Fibroblast of the aortic adventitia (primary cell): ENCODE measurements at regions not wholly inside any gene's neighbourhood (a gene's known extent, or its start where the extent isn't known, plus 50 kb on each side); places are given as distances from the start of the nearest gene placed in this dataset.

Source experiments
- DNase-seq: peaks from one replicate; pipeline ENCODE4 v3.0.0-alpha.2; 2010; ENCODE audit warnings: low read depth
- H3K4me3 ChIP-seq: 2 replicates; pipeline ENCODE4 v1.5.1; 2011; ENCODE audit warnings: low read depth, mild to moderate bottlenecking, control low read depth, low read length, moderate library complexity
- CTCF ChIP-seq: IDR thresholded peaks from 2 replicates; pipeline ENCODE4 v1.5.1; 2011; ENCODE audit warnings: mild to moderate bottlenecking, low read length, control low read depth, inconsistent platforms; ENCODE audit not compliant: insufficient read depth

DNA sequence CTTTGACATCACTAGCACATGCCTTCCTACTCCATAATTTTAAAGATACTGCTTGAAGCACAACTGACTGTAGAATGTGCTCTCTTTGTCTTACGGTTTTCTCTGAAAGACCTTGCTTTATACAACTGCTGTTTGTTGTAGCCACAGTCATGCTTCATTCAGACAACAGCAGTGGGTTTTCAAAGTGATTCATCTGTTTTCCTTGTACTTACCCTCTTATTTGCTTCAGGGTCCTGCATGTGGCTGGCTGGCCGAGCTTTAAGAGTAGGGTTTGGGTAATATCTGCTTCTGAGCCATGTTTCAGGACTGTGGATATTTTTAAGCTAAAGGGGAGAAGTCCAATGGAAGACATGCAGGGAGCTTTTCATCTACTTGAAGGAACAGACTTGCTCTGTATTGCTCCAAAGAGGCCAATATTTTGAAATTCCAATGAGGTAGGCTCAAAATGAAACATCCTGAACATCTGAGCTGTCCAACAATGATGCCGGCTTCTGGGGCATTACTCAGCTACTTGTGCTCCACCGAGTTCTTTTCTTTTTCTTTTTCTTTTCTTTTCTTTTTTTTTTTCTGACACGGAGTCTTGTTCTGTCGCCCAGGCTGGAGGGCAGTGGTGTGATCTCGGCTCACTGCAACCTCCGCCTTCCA, 160.2 kb upstream of the SGK1 start:
- peak; percentile 68 for DNase-seq
- TF ChIP-seq CTCF, result no peak
- H3K4me3 ChIP-seq, result no peak overlapping the region

DNA sequence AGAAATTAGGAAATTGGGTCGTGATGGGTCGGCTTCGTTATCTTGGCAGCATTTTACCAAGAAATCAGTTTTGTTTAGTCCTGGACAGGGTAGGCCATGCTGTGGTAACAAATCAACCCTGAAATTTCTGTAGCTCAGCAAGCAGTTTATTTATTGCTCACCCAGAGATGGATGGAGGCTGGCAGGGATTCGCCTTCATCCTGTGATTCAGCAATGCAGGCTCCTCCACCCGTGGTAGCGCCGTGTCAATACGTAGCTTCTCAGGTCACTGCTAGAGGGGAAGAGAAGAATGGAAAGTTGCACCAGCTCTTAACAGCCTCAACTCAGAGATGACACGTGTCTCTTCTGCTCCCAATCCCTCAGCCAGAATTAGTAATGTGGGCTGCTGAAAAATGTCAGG, 157.0 kb upstream of the SGK1 start:
- DNase-seq, result no peak
- no peak overlapping the region for H3K4me3 ChIP-seq
- no peak for TF ChIP-seq CTCF

DNA sequence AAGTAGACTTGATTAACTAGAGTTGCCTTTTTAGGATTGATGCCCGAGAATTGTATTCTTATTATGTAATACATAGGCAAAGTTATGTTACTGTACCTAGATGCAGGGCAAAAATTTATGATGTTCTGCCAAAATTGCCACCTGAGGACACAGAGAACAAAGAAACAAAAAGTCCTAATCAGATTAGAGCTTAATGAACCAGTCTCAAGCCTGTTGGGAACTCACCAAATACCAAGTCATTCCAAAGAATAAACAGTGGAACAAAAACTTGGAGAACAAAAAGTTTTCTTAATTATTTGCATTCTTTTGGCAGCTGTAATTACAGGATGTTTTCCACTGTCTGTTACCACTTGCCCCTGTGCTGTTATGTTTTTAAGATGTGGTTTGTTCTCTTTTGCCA, 154.7 kb upstream of the SGK1 start:
- no peak for TF ChIP-seq CTCF
- DNase-seq, result no peak
- H3K4me3 ChIP-seq, result no peak overlapping the region

DNA sequence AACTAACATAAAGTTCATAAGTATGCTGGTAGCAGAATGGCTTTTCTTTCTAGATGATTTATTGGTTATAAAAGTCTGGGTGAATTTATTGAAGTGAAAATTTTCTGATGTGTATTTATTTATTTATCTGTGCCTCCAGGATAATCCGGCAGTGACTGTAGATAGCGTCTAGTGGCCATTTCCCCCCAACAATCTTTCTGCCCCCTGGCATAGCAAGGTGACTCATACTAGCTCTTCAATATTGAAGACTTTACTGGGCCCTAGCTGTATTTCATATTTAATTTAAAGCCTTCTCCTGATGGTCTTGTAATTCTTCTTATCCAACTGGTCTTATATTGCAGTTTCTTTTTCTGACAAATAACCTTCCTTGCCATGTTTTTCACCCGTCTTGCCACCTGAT, 154.1 kb upstream of the SGK1 start:
- no peak for TF ChIP-seq CTCF
- DNase-seq, result no peak
- no peak overlapping the region for H3K4me3 ChIP-seq

DNA sequence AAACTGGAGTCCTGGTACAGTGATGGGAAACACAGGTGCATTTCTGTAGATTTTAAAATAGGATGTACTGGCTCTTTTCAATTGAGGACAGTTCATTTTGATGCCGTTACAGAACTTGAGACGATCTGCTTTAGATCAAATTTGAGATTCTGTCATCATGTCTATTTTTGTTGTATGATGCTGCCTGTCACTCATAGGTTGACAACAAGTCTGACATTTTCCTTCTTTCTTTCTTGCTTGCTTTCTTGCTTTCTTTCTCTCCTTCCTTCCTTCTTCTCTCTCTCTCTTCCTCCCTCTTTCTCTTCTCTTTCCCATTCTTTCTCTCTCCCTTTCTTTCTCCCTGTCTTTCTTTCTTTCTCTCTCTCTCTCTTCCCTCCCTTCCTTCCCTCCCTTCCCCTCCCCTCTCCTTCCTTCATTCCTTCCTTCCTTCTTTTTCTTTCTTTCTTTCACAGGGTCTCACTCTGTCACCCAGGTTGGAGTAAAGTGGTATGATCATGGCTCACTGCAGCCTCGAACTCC, 152.6 kb upstream of the SGK1 start:
- no peak for DNase-seq
- H3K4me3 ChIP-seq, result no peak overlapping the region
- no peak for TF ChIP-seq CTCF

GRCh38 chr6:134469702-134470456, 152.0 kb upstream of the SGK1 start:
- TF ChIP-seq CTCF, result no peak
- no peak for DNase-seq
- H3K4me3 ChIP-seq, result no peak overlapping the region
